ENCODE measurements at regions not wholly inside any gene's neighbourhood (a gene's known extent, or its start where the extent isn't known, plus 50 kb on each side); places are given as distances from the start of the nearest gene placed in this dataset.

GRCh38 chr15:61623746-61624145 lies 394.6 kb upstream of the RORA start:
- H3K9me3 ChIP-seq (ENCODE audit: control insufficient read depth, low read length): no peaks in the 10 kb centered on the region
- intact Hi-C loops (cut with DNase I): no loop called here
- DNase-seq (no peak), ATAC-seq (no peak)
- no peak overlapping the region for H3K27ac ChIP-seq (ENCODE audit: low read length)
- no peaks in the 10 kb centered on the region for H3K4me1 ChIP-seq (ENCODE audit: control insufficient read depth, insufficient read depth, low read length)
- H3K27me3 ChIP-seq (ENCODE audit: control insufficient read depth, insufficient read depth): no peaks in the 10 kb centered on the region
- H3K4me3 ChIP-seq (ENCODE audit: low read length): no peak overlapping the region
- 73% methylated on average over 15 of the region's 15 CpGs for WGBS

- Histone ChIP-seq H3K4me1 (ENCODE audit: control insufficient read depth, insufficient read depth, low read length) (no peaks in the 10 kb centered on the region), H3K27me3 (ENCODE audit: control insufficient read depth, insufficient read depth) (no peaks in the 10 kb centered on the region), H3K4me3 (ENCODE audit: low read length) (no peak overlapping the region), H3K27ac (ENCODE audit: low read length) (no peak overlapping the region), H3K9me3 (ENCODE audit: control insufficient read depth, low read length) (no peaks in the 10 kb centered on the region)
- WGBS: 88% methylated on average over 2 of the region's 2 CpGs
- ATAC-seq (no peak), DNase-seq (no peak)
- intact Hi-C loops (cut with DNase I): no loop called here
Observed at GRCh38 chr15:61621865-61622264, 392.8 kb upstream of the RORA start.

DNA sequence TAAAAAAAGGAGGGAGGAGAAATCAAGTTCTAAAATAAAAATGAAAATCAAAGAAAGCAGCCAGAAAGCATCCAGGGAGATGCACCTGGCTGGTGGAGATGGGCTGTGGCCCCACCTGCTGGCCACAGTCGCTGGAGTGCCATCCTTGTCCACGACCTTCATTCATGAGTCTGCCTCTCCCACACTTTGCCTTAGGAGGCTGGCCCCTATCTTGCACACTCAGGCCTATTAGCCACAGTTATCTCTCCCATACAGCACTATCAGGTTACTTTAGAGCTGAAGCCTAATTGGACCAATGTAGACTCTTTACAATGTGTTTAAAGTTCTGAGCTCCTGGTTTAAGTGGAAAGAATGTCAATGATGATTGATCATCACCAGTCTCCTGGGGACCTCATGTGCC lies 392.0 kb upstream of the RORA start:
- ATAC-seq: no peak

GRCh38 chr15:61620151-61620550 lies 391.0 kb upstream of the RORA start:
- H3K9me3 ChIP-seq (ENCODE audit: control insufficient read depth, low read length): no peaks in the 10 kb centered on the region
- no peaks in the 10 kb centered on the region for H3K27me3 ChIP-seq (ENCODE audit: control insufficient read depth, insufficient read depth)
- WGBS: 89% methylated on average over 2 of the region's 2 CpGs
- no peaks in the 10 kb centered on the region for H3K4me1 ChIP-seq (ENCODE audit: control insufficient read depth, insufficient read depth, low read length)
- H3K4me3 ChIP-seq (ENCODE audit: low read length): no peak overlapping the region
- no peak for ATAC-seq
- no peak for DNase-seq
- no peak overlapping the region for H3K27ac ChIP-seq (ENCODE audit: low read length)
- intact Hi-C loops (cut with DNase I): no loop called here

More for the DNA sequence above, 392.0 kb upstream of the RORA start:
- intact Hi-C loops (cut with DNase I): no loop called here
- WGBS: 1% methylated on average over 2 of the region's 2 CpGs
- Histone ChIP-seq H3K27ac (ENCODE audit: low read length) (no peak overlapping the region), H3K9me3 (ENCODE audit: control insufficient read depth, low read length) (no peaks in the 10 kb centered on the region), H3K4me3 (ENCODE audit: low read length) (no peak overlapping the region), H3K27me3 (ENCODE audit: control insufficient read depth, insufficient read depth) (no peaks in the 10 kb centered on the region), H3K4me1 (ENCODE audit: control insufficient read depth, insufficient read depth, low read length) (no peaks in the 10 kb centered on the region)
- DNase-seq: peak; percentile 16 to 56 (median 54)

- H3K4me3 ChIP-seq (ENCODE audit: low read length): no peak overlapping the region
- no peaks in the 10 kb centered on the region for H3K4me1 ChIP-seq (ENCODE audit: control insufficient read depth, insufficient read depth, low read length)
- H3K27ac ChIP-seq (ENCODE audit: low read length): no peak overlapping the region
- H3K9me3 ChIP-seq (ENCODE audit: control insufficient read depth, low read length): peaks cover 2% of the 10 kb centered on the region
- intact Hi-C loops (cut with DNase I): no loop called here
- DNase-seq (no peak), ATAC-seq (no peak)
- H3K27me3 ChIP-seq (ENCODE audit: control insufficient read depth, insufficient read depth): no peaks in the 10 kb centered on the region
Observed at GRCh38 chr15:61613729-61614128, 384.6 kb upstream of the RORA start.

GRCh38 chr15:61613138-61613537 lies 384.0 kb upstream of the RORA start:
- Histone ChIP-seq H3K4me3 (ENCODE audit: low read length) (no peak overlapping the region), H3K27ac (ENCODE audit: low read length) (no peak overlapping the region), H3K9me3 (ENCODE audit: control insufficient read depth, low read length) (peaks cover 2% of the 10 kb centered on the region), H3K4me1 (ENCODE audit: control insufficient read depth, insufficient read depth, low read length) (no peaks in the 10 kb centered on the region), H3K27me3 (ENCODE audit: control insufficient read depth, insufficient read depth) (no peaks in the 10 kb centered on the region)
- intact Hi-C loops (cut with DNase I): no loop called here
- DNase-seq: no peak
- no peak for ATAC-seq

- DNase-seq: no peak
- Histone ChIP-seq H3K27ac (ENCODE audit: low read length) (no peak overlapping the region), H3K27me3 (ENCODE audit: control insufficient read depth, insufficient read depth) (no peaks in the 10 kb centered on the region), H3K4me1 (ENCODE audit: control insufficient read depth, insufficient read depth, low read length) (no peaks in the 10 kb centered on the region), H3K4me3 (ENCODE audit: low read length) (no peak overlapping the region), H3K9me3 (ENCODE audit: control insufficient read depth, low read length) (peaks cover 2% of the 10 kb centered on the region)
- no peak for ATAC-seq
- intact Hi-C loops (cut with DNase I): no loop called here
Observed at GRCh38 chr15:61612111-61612510, 383.0 kb upstream of the RORA start.

DNA sequence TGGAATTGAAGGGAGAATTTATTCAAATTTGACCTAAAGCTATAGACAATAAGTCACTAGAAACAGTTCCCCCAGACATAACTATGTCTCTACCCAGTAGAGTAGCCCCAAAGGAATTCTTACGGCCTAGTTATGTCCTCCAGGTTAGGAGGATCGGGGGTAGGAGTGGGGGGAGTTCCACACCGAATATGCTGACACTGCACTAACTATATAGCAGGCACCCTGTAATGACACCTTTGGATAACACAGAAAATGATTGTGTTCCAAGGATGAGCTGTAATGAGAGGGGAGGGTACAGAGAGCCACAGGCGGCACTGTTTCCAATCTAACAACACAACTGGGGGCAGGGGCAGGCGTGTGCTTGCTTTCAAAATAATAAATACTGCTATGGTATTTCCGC lies 376.2 kb upstream of the RORA start:
- Histone ChIP-seq H3K27ac (ENCODE audit: low read length) (no peak overlapping the region), H3K9me3 (ENCODE audit: control insufficient read depth, low read length) (no peaks in the 10 kb centered on the region), H3K4me3 (ENCODE audit: low read length) (no peak overlapping the region), H3K27me3 (ENCODE audit: control insufficient read depth, insufficient read depth) (no peaks in the 10 kb centered on the region), H3K4me1 (ENCODE audit: control insufficient read depth, insufficient read depth, low read length) (no peaks in the 10 kb centered on the region)
- 88% methylated on average over 6 of the region's 6 CpGs for WGBS
- intact Hi-C loops (cut with DNase I): no loop called here
- ATAC-seq: no peak
- no peak for DNase-seq

GRCh38 chr15:61598655-61599054 lies 369.6 kb upstream of the RORA start:
- DNase-seq: no peak
- ATAC-seq: no peak
- whole genome bisulfite sequencing: 68% methylated on average over 11 of the region's 11 CpGs
- H3K9me3 ChIP-seq (ENCODE audit: control insufficient read depth, low read length): no peaks in the 10 kb centered on the region
- no peak overlapping the region for H3K27ac ChIP-seq (ENCODE audit: low read length)
- no peaks in the 10 kb centered on the region for H3K4me1 ChIP-seq (ENCODE audit: control insufficient read depth, insufficient read depth, low read length)
- intact Hi-C loops (cut with DNase I): no loop called here
- H3K27me3 ChIP-seq (ENCODE audit: control insufficient read depth, insufficient read depth): no peaks in the 10 kb centered on the region
- H3K4me3 ChIP-seq (ENCODE audit: low read length): no peak overlapping the region

DNA sequence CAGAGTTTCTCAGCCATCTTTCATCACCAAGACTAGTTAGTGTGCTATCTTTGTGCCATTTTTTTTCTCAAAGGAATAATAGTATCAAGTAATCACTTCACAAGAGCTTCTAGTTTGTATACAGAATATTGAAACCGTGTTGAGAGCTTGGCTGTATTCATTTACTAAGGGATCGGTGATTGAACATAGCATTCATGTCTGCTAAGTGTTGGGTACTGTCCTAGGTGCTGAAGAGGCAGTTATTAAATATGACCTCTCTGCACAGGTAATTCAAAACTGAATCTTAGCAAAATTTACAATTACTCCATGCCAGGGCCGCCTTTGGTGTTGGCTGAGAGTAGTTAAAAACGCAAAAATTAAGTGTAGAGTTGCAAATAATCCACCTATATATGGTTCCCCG lies 355.3 kb upstream of the RORA start:
- intact Hi-C loops (cut with DNase I): no loop called here
- no peak overlapping the region for H3K4me3 ChIP-seq (ENCODE audit: low read length)
- WGBS: 65% methylated on average over 5 of the region's 5 CpGs

DNA sequence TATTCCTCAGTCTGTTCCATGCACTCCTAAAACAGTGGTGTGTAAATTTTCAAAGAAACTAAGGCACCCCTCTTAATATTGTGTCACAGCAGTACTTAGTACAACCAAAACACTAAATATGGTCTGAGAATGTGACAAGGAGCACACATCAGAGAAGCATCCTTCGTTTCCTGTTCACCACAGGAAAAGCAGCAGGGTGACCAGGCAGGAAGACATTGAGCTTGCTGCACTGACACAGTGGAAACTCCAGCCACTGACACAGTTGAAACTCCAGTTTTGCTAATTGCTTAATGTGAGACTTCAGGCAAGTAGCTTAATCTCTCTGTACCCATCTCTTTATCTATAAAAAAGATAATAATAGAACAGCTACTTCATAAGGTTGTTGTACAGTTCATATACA lies 353.0 kb upstream of the RORA start:
- 23% methylated on average over 1 of the region's 1 CpG for WGBS
- no peak overlapping the region for H3K27ac ChIP-seq (ENCODE audit: low read length)
- H3K4me3 ChIP-seq (ENCODE audit: low read length): no peak overlapping the region
- H3K27me3 ChIP-seq (ENCODE audit: control insufficient read depth, insufficient read depth): no peaks in the 10 kb centered on the region
- no peaks in the 10 kb centered on the region for H3K4me1 ChIP-seq (ENCODE audit: control insufficient read depth, insufficient read depth, low read length)
- DNase-seq (no peak), ATAC-seq (no peak)
- H3K9me3 ChIP-seq (ENCODE audit: control insufficient read depth, low read length): no peaks in the 10 kb centered on the region
- intact Hi-C loops (cut with DNase I): no loop called here

More for the DNA sequence above, 355.3 kb upstream of the RORA start:
- H3K27ac ChIP-seq (ENCODE audit: low read length): no peak overlapping the region
- no peak for ATAC-seq
- no peaks in the 10 kb centered on the region for H3K27me3 ChIP-seq (ENCODE audit: control insufficient read depth, insufficient read depth)
- H3K9me3 ChIP-seq (ENCODE audit: control insufficient read depth, low read length): no peaks in the 10 kb centered on the region
- no peak for DNase-seq
- no peaks in the 10 kb centered on the region for H3K4me1 ChIP-seq (ENCODE audit: control insufficient read depth, insufficient read depth, low read length)

DNA sequence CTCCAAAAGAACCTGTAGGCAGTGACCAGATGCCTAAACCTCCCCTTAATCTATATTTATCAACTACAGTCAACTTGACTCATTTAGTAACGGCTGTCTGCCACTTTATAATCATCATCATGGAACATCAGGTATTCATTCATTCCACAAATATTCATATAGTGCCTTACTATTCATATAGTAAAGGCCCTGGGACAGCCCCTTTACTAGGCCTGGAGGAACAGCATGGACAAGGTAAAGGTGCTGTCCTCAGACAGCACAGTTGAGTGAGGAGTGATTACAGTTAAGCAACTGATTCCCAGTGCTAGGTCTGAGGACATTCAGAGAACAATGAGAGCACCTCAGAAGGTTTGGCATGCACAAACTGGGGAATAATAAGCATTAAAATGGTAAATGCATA lies 346.5 kb upstream of the RORA start:
- DNase-seq (no peak), ATAC-seq (no peak)
- Histone ChIP-seq H3K4me3 (ENCODE audit: low read length) (no peak overlapping the region), H3K9me3 (ENCODE audit: control insufficient read depth, low read length) (no peaks in the 10 kb centered on the region), H3K27ac (ENCODE audit: low read length) (no peak overlapping the region), H3K27me3 (ENCODE audit: control insufficient read depth, insufficient read depth) (no peaks in the 10 kb centered on the region), H3K4me1 (ENCODE audit: control insufficient read depth, insufficient read depth, low read length) (no peaks in the 10 kb centered on the region)
- intact Hi-C loops (cut with DNase I): no loop called here
- WGBS: 74% methylated on average over 1 of the region's 1 CpG

Measured in right cardiac atrium (tissue), 5 donors.